Endodermal cell (in vitro differentiated cells): ENCODE measurements at regions not wholly inside any gene's neighbourhood (a gene's known extent, or its start where the extent isn't known, plus 50 kb on each side); places are given as distances from the start of the nearest gene placed in this dataset.

Experiments used
- DNase-seq: peaks from one replicate; pipeline ENCODE4 v3.0.0-alpha.2; 2017
- H3K27ac ChIP-seq: 2 replicates; pipeline ENCODE4 v1.5.1; 2013; ENCODE audit warnings: mild to moderate bottlenecking, low read depth, low read length, moderate library complexity
- H3K27me3 ChIP-seq: 2 replicates; pipeline ENCODE4 v1.6.1; 2013; ENCODE audit warnings: mild to moderate bottlenecking, low read length, moderate library complexity; ENCODE audit not compliant: insufficient read depth, control insufficient read depth, poor library complexity, severe bottlenecking
- H3K36me3 ChIP-seq: 2 replicates; pipeline ENCODE4 v1.7.0; 2013; ENCODE audit warnings: mild to moderate bottlenecking, low read length, moderate library complexity; ENCODE audit not compliant: control insufficient read depth, insufficient read depth
- H3K4me1 ChIP-seq: one replicate; pipeline ENCODE4 v1.7.0; 2013; ENCODE audit warnings: low read length; ENCODE audit not compliant: control insufficient read depth, insufficient read depth
- H3K4me3 ChIP-seq: 2 replicates; pipeline ENCODE4 v1.5.1; 2013; ENCODE audit warnings: mild to moderate bottlenecking, low read length, moderate library complexity
- H3K9ac ChIP-seq: 2 replicates; pipeline ENCODE4 v1.6.1; 2013; ENCODE audit warnings: mild to moderate bottlenecking, low read length, moderate library complexity; ENCODE audit not compliant: poor library complexity, severe bottlenecking; ENCODE audit errors: extremely low read depth
- H3K9me3 ChIP-seq: 2 replicates; pipeline ENCODE4 v1.6.1; 2013; ENCODE audit warnings: mild to moderate bottlenecking, low read length, moderate library complexity; ENCODE audit not compliant: control insufficient read depth
- H3K27ac Mint-ChIP-seq: 2 replicates; pipeline ENCODE4 v1.8.0; 2020; ENCODE audit warnings: mixed read lengths
- H3K27me3 Mint-ChIP-seq: 2 replicates; pipeline ENCODE4 v1.8.0; 2021; ENCODE audit warnings: mild to moderate bottlenecking, mixed read lengths; ENCODE audit not compliant: insufficient read depth
- H3K36me3 Mint-ChIP-seq: 2 replicates; pipeline ENCODE4 v1.8.0; 2020; ENCODE audit warnings: low read depth, mixed read lengths
- H3K4me1 Mint-ChIP-seq: 2 replicates; pipeline ENCODE4 v1.8.0; 2020; ENCODE audit warnings: mixed read lengths
- H3K4me3 Mint-ChIP-seq: 2 replicates; pipeline ENCODE4 v1.8.0; 2020; ENCODE audit warnings: mild to moderate bottlenecking, moderate library complexity, mixed read lengths
- H3K9me3 Mint-ChIP-seq: 2 replicates; pipeline ENCODE4 v1.8.0; 2020; ENCODE audit warnings: mild to moderate bottlenecking, mixed read lengths
- CTCF ChIP-seq: fragments of 200-600 bp; sonication (generic); conservative IDR thresholded peaks from 2 replicates; pipeline ENCODE4 v1.5.0; 2021; ENCODE audit warnings: antibody characterized with exemption, mild to moderate bottlenecking
- whole genome bisulfite sequencing, 2 experiments: methylation state at CpG; one replicate each; pipeline versions ENCODE4 v1.1.5 to v1.1.7; 2013; ENCODE audit warnings: missing lambda C conversion rate in 2 of 2, mixed read lengths in 1 of 2; ENCODE audit not compliant: insufficient coverage in 1 of 2, insufficient read length in 1 of 2; 5-methylcytosine and 5-hydroxymethylcytosine counted together

GRCh38 chr3:76669322-76669721 is 370.6 kb upstream of the ROBO2 start:
- no peak overlapping the region for H3K4me3 Mint-ChIP-seq
- Histone ChIP-seq H3K4me3 (no peak overlapping the region), H3K4me1 (no peaks in the 10 kb centered on the region), H3K9me3 (no peaks in the 10 kb centered on the region), H3K27me3 (no peaks in the 10 kb centered on the region), H3K36me3 (no peaks in the 10 kb centered on the region), H3K9ac (no peak overlapping the region), H3K27ac (no peak overlapping the region)
- no peak for DNase-seq
- 79 to 80% methylated on average over 3 to 5 of the region's 5 CpGs for WGBS, 2 experiments
- no peaks in the 10 kb centered on the region for H3K36me3 Mint-ChIP-seq
- peaks cover 8% of the 10 kb centered on the region for H3K4me1 Mint-ChIP-seq
- no peak for TF ChIP-seq CTCF
- no peaks in the 10 kb centered on the region for H3K9me3 Mint-ChIP-seq
- H3K27ac Mint-ChIP-seq, result no peak overlapping the region
- H3K27me3 Mint-ChIP-seq, result no peaks in the 10 kb centered on the region

- Mint-ChIP-seq H3K27ac (peak overlapping the region; percentile 41), H3K4me3 (no peak overlapping the region), H3K4me1 (peaks cover 14% of the 10 kb centered on the region), H3K27me3 (no peaks in the 10 kb centered on the region), H3K36me3 (no peaks in the 10 kb centered on the region), H3K9me3 (no peaks in the 10 kb centered on the region)
- WGBS, 2 experiments, result 59 to 78% methylated on average over 2 to 4 of the region's 4 CpGs
- H3K36me3 ChIP-seq, result no peaks in the 10 kb centered on the region
- H3K9ac ChIP-seq, result no peak overlapping the region
- no peak for DNase-seq
- H3K27me3 ChIP-seq, result no peaks in the 10 kb centered on the region
- no peaks in the 10 kb centered on the region for H3K9me3 ChIP-seq
- no peak overlapping the region for H3K4me3 ChIP-seq
- no peaks in the 10 kb centered on the region for H3K4me1 ChIP-seq
- no peak for TF ChIP-seq CTCF
- H3K27ac ChIP-seq, result no peak overlapping the region
Observed at GRCh38 chr3:76673171-76673570, 366.7 kb upstream of the ROBO2 start.

- Mint-ChIP-seq H3K4me1 (peaks cover 13% of the 10 kb centered on the region), H3K27ac (no peak overlapping the region), H3K27me3 (no peaks in the 10 kb centered on the region), H3K4me3 (no peak overlapping the region), H3K9me3 (no peaks in the 10 kb centered on the region), H3K36me3 (no peaks in the 10 kb centered on the region)
- Histone ChIP-seq H3K4me1 (peaks cover 3% of the 10 kb centered on the region), H3K36me3 (no peaks in the 10 kb centered on the region), H3K27ac (no peak overlapping the region), H3K9me3 (no peaks in the 10 kb centered on the region), H3K9ac (no peak overlapping the region), H3K27me3 (no peaks in the 10 kb centered on the region), H3K4me3 (no peak overlapping the region)
- no peak for DNase-seq
- peak; percentile 69 for TF ChIP-seq CTCF
Observed at GRCh38 chr3:76679541-76679940, 360.4 kb upstream of the ROBO2 start.
